ENCODE measurements at regions not wholly inside any gene's neighbourhood (a gene's known extent, or its start where the extent isn't known, plus 50 kb on each side); places are given as distances from the start of the nearest gene placed in this dataset.

- H3K27ac Mint-ChIP-seq, result no peak overlapping the region
Observed at GRCh38 chr18:55069497-55069896, 110.2 kb upstream of the CCDC68 start.

GRCh38 chr18:55064760-55065159 lies 105.5 kb upstream of the CCDC68 start:
- H3K27me3 Mint-ChIP-seq (ENCODE audit: insufficient read depth, low read depth), result no peaks in the 10 kb centered on the region
- H3K4me1 Mint-ChIP-seq, result no peaks in the 10 kb centered on the region
- Histone ChIP-seq H3K27ac (no peak overlapping the region), H3K36me3 (no peaks in the 10 kb centered on the region), H3K79me2 (ENCODE audit: low read depth) (no peaks in the 10 kb centered on the region), H3K4me2 (no peak overlapping the region), H3K9me3 (ENCODE audit: low read depth) (no peaks in the 10 kb centered on the region), H3K27me3 (no peaks in the 10 kb centered on the region), H4K20me1 (ENCODE audit: low read depth) (no peaks in the 10 kb centered on the region), H2AFZ (replicated peaks) (no peak overlapping the region), H3K4me3 (no peak overlapping the region), H3K4me1 (no peaks in the 10 kb centered on the region), H3F3A (ENCODE audit: low read depth) (no peaks in the 10 kb centered on the region), H3K9ac (no peak overlapping the region)
- no peak for DNase-seq (ENCODE audit: low spot score)
- no peaks in the 10 kb centered on the region for H3K9me3 Mint-ChIP-seq
- TF ChIP-seq EZH2phosphoT487 (IDR thresholded peaks at IDR 0.05) (no peak), EZH2 (IDR thresholded peaks at IDR 0.05) (no peak)
- TF ChIP-seq, protein P1, sequence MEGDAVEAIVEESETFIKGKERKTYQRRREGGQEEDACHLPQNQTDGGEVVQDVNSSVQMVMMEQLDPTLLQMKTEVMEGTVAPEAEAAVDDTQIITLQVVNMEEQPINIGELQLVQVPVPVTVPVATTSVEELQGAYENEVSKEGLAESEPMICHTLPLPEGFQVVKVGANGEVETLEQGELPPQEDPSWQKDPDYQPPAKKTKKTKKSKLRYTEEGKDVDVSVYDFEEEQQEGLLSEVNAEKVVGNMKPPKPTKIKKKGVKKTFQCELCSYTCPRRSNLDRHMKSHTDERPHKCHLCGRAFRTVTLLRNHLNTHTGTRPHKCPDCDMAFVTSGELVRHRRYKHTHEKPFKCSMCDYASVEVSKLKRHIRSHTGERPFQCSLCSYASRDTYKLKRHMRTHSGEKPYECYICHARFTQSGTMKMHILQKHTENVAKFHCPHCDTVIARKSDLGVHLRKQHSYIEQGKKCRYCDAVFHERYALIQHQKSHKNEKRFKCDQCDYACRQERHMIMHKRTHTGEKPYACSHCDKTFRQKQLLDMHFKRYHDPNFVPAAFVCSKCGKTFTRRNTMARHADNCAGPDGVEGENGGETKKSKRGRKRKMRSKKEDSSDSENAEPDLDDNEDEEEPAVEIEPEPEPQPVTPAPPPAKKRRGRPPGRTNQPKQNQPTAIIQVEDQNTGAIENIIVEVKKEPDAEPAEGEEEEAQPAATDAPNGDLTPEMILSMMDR (IDR thresholded peaks at IDR 0.05), result no peak
- H3K36me3 Mint-ChIP-seq, result no peaks in the 10 kb centered on the region
- no peak overlapping the region for H3K4me3 Mint-ChIP-seq
- no peak overlapping the region for H3K27ac Mint-ChIP-seq

More at GRCh38 chr18:55069497-55069896, 110.2 kb upstream of the CCDC68 start:
- Histone ChIP-seq H3K27me3 (no peaks in the 10 kb centered on the region), H3K79me2 (ENCODE audit: low read depth) (no peaks in the 10 kb centered on the region), H2AFZ (replicated peaks) (no peak overlapping the region), H3K9ac (no peak overlapping the region), H4K20me1 (ENCODE audit: low read depth) (no peaks in the 10 kb centered on the region), H3K27ac (no peak overlapping the region), H3K4me3 (no peak overlapping the region), H3K4me2 (no peak overlapping the region), H3K9me3 (ENCODE audit: low read depth) (no peaks in the 10 kb centered on the region), H3F3A (ENCODE audit: low read depth) (no peaks in the 10 kb centered on the region), H3K36me3 (no peaks in the 10 kb centered on the region), H3K4me1 (no peaks in the 10 kb centered on the region)
- TF ChIP-seq, protein P1 (IDR thresholded peaks at IDR 0.05), result no peak
- TF ChIP-seq EZH2 (IDR thresholded peaks at IDR 0.05) (no peak), EZH2phosphoT487 (IDR thresholded peaks at IDR 0.05) (no peak)
- H3K36me3 Mint-ChIP-seq, result no peaks in the 10 kb centered on the region
- H3K4me3 Mint-ChIP-seq, result no peak overlapping the region
- H3K27me3 Mint-ChIP-seq (ENCODE audit: insufficient read depth, low read depth), result no peaks in the 10 kb centered on the region
- H3K4me1 Mint-ChIP-seq, result no peaks in the 10 kb centered on the region
- no peak for DNase-seq (ENCODE audit: low spot score)
- no peaks in the 10 kb centered on the region for H3K9me3 Mint-ChIP-seq

DNA sequence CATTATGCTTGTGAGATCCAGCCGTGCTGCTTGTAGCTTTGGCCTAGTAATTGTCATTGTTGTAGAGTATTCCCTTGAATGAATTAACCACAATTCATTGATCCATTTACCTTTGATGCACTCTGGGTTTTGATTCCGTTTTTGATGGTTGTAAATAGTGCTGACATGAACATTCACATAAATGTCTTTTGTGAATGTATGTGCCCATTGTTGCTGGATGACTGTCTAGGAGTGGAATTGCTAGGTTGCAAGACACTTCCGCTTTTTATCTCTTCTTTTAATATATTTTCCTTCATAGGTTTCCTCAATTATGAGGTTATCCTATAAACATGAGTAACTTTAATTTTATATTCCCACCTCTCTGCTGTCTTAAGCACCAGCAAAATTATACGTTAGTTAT lies 104.8 kb upstream of the CCDC68 start:
- no peak for DNase-seq (ENCODE audit: low spot score)

More for the DNA sequence above, 104.8 kb upstream of the CCDC68 start:
- H3K9ac ChIP-seq, result no peak overlapping the region
- no peak overlapping the region for H3K27ac Mint-ChIP-seq
- TF ChIP-seq, protein P1 (IDR thresholded peaks at IDR 0.05), result no peak
- TF ChIP-seq EZH2phosphoT487 (IDR thresholded peaks at IDR 0.05), result no peak
- TF ChIP-seq EZH2 (IDR thresholded peaks at IDR 0.05), result no peak
- no peaks in the 10 kb centered on the region for H3K27me3 Mint-ChIP-seq (ENCODE audit: insufficient read depth, low read depth)
- H3K9me3 Mint-ChIP-seq, result no peaks in the 10 kb centered on the region
- H2AFZ ChIP-seq (replicated peaks), result no peak overlapping the region
- H3K79me2 ChIP-seq (ENCODE audit: low read depth), result no peaks in the 10 kb centered on the region
- H3K27ac ChIP-seq, result no peak overlapping the region
- H3K36me3 Mint-ChIP-seq, result no peaks in the 10 kb centered on the region
- H3K4me1 ChIP-seq, result no peaks in the 10 kb centered on the region
- no peak overlapping the region for H3K4me3 Mint-ChIP-seq
- no peak overlapping the region for H3K4me2 ChIP-seq
- no peak overlapping the region for H3K4me3 ChIP-seq
- no peaks in the 10 kb centered on the region for H3F3A ChIP-seq (ENCODE audit: low read depth)
- no peaks in the 10 kb centered on the region for H3K4me1 Mint-ChIP-seq
- no peaks in the 10 kb centered on the region for H4K20me1 ChIP-seq (ENCODE audit: low read depth)
- H3K27me3 ChIP-seq, result no peaks in the 10 kb centered on the region
- H3K36me3 ChIP-seq, result no peaks in the 10 kb centered on the region
- no peaks in the 10 kb centered on the region for H3K9me3 ChIP-seq (ENCODE audit: low read depth)

Measured in neural progenitor cell (in vitro differentiated cells).